Loucy (cell line): ENCODE measurements at regions not wholly inside any gene's neighbourhood (a gene's known extent, or its start where the extent isn't known, plus 50 kb on each side); places are given as distances from the start of the nearest gene placed in this dataset.
"Not testable (repeated sequence)": the region's sequence is repeated elsewhere in the genome, so short reads cannot be mapped to it uniquely, and the experiment has no call there.

Experiments used
- CTCF ChIP-seq: fragments of 200-600 bp; sonication (generic); conservative IDR thresholded peaks from 2 replicates; pipeline ENCODE4 v1.5.1; 2014; ENCODE audit warnings: mild to moderate bottlenecking, antibody characterized with exemption, low read length
- EZH2phosphoT487 ChIP-seq: fragments of 200-600 bp; IDR thresholded peaks from 2 replicates; pipeline ENCODE4 v1.6.1; 2018; ENCODE audit warnings: antibody characterized with exemption, mild to moderate bottlenecking, moderate library complexity, borderline replicate concordance

GRCh38 chr7:128576953-128577352, 95.1 kb upstream of the GARIN1A start:
- not testable (repeated sequence) for TF ChIP-seq CTCF, EZH2phosphoT487
